HG03108 (cell line): ENCODE measurements at regions not wholly inside any gene's neighbourhood (a gene's known extent, or its start where the extent isn't known, plus 50 kb on each side); places are given as distances from the start of the nearest gene placed in this dataset.
"Not testable (repeated sequence)": the region's sequence is repeated elsewhere in the genome, so short reads cannot be mapped to it uniquely, and the experiment has no call there.

Experiments used
- ATAC-seq: cut with Tn5 transposase; IDR thresholded peaks from one replicate; pipeline ENCODE4 v1.9.1; 2021; ENCODE audit warnings: moderate library complexity; ENCODE audit not compliant: unreplicated experiment

- no peak for ATAC-seq
Measured at GRCh38 chr5:104128348-104128747, 565.8 kb upstream of the NUDT12 start.

GRCh38 chr5:104126980-104127379, 564.4 kb upstream of the NUDT12 start:
- no peak for ATAC-seq

DNA sequence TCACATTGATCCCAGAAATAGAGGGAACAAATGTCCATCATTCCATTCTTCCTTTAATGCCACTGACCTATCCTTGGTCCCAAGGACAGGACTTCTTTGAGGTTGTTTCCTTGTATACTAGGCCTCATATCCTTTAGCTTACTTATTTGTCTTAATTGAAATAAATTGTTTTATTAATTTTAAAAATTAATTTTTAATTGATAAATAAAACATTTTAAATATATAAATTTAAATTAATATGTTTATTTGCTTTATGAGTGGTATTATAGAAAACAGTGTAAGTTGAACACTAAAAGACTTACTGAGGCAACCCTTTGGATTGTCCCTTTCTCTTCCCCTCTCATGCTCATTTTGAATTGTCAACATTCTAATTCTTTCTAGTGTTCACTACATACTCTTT, 556.9 kb upstream of the NUDT12 start:
- no peak for ATAC-seq

DNA sequence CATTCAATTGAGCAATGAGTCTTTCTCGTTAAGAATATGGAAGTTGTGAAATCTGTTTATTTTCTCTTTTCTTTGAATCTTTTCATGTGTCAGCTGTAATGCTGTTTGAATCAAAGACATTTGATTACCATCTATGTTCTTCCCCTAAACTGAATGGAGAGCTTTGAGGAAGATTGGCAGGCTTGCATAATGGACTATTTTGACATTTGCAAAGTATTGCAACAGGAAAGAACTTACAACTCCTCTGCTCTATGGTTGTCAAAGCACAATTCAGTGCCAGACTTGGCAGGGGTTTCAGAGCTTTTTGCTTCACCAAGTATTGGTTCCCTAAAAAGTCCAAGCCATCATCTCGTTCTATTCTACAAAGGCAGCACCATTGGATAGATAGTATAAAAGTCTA, 549.0 kb upstream of the NUDT12 start:
- ATAC-seq: no peak

DNA sequence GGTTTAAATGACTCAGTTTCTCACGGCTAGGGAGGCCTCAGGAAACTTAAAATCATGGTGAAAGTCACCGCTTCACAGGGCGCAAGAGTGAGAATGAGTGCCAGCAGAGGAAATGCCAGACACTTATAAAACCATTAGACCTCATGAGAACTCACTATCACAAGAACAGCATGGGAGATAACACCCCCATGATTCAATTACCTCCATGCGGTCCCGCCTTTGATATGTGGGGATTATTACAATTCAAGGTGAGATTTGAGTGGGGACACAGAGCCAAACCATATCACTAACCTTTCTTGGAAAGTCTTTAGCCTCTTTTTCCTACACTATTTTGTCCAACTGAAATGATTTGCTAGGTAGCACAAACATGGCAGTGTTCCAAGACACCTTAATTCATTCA, 533.9 kb upstream of the NUDT12 start:
- ATAC-seq: no peak

DNA sequence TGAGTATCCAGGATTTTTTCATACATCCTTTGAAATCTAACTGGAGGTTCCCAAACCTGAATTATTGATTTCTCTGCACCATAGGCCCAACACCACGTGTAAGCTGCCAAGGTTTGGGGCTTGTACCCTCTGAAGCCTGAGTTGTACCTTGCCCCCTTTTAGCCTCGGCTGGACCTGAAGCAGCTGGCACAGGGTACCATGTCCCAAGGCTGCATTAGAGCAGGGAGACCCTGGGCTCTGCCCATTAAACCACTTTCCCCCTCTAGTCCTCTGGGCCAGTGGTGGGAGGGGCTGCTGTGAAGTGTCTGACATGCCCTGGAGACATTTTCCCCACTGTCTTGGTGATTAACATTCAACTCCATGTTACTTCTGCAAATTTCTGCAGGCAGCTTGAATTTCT, 532.9 kb upstream of the NUDT12 start:
- no peak for ATAC-seq

GRCh38 chr5:104088876-104089778, 526.5 kb upstream of the NUDT12 start:
- ATAC-seq: no peak

GRCh38 chr5:104084896-104085295, 522.3 kb upstream of the NUDT12 start:
- no peak for ATAC-seq

DNA sequence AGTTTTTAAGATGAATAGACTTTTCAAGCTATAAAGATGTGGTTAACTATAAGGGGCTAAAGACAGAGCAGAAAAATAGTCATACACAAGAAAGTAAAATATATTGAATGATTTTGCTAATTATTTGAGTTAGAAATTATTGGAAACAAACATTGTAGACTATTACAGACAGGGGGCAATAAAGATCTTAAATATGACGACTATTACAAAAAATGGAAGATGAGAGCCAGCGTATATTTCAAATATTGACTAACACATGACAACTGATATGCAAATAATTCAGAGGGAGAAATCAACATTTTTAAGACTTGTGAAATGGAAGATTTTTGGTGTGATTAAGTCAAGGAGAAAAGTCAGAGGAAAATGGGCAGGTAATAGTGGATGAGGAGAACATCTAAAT, 520.2 kb upstream of the NUDT12 start:
- ATAC-seq: no peak

DNA sequence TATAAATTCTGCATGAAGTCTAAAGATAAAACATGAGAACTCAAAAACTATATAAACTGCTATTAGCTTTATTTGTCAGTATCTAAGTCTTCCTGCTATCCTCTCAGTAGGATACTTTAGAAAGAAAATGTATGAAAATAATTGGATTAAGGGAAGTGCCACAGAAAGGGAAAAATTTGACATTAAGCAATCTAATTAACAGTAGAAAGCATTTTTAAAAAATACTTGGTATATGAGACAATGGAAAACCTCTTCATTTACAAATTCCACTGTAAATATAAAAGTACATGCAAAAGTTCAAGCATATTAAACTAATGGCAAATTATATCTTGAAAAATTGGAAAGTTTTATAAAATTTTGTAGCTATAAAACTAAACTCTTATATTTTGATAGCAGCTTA, 518.6 kb upstream of the NUDT12 start:
- no peak for ATAC-seq

DNA sequence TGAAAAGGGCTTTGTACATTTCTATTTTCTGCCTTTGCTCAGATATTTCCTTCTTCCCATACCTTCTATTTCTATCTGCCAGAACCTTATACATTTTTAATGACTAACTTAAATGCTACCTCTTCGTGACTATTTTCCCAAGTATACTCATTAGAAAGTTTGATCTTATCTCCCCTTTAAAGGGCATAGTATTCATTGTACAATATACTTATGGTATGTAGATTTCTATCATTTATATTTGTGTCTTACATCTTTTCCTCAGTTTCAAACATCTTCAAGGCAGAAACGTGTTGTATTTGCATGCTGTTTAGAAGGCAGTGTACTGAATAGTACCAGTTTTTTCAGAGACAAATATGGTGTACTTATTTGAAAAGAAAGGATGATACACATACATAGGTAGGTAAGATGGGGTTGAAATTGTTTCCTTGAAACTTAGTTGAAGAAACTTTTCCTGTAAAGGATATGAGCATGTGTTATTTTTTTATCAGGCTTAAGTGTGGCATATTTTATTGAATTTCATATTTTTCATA, 518.1 kb upstream of the NUDT12 start:
- no peak for ATAC-seq

DNA sequence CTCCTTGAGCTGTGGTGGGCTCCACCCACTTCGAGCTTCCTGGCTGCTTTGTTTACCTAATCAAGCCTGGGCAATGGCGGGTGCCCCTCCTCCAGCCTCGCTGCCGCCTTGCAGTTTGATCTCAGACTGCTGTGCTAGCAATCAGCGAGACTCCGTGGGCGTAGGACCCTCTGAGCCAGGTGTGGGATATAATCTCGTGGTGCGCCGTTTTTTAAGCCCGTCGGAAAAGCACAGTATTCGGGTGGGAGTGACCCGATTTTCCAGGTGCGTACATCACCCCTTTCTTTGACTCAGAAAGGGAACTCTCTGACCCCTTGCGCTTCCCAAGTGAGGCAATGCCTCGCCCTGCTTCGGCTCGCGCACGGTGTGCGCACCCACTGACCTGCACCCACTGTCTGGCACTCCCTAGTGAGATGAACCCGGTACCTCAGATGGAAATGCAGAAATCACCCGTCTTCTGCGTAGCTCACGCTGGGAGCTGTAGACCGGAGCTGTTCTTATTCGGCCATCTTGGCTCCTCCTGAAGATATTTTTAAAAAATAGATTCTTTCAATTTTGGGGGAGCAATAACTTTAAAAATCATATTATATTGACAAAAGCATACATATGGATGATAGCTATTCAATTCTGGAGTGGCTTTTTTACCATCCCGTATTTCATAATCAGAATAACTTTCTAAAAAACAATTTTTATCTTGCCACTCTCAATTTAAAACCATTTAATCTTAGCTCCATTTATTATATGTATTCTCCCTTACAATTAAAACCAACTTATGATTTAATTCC, 517.5 kb upstream of the NUDT12 start:
- not testable (repeated sequence) for ATAC-seq

DNA sequence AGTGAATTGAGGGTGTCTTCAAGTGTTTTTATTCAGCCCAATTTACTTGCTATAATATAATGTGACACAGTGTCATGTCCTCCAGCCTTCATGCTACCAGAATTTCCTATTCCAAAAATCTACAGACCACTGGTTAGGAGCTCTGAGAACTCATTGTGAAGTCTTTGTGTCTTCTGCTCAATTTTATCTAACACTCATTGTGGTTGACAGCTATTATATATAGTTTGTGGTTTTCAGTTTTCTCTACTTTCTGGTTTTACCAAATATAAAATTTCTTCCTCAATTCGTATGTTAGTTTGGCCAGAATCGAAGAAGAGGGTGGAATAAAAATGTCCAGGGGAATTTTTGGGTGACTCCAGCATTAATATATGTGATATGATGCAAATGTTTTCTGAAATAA, 509.3 kb upstream of the NUDT12 start:
- ATAC-seq: no peak

- ATAC-seq: no peak
Measured at GRCh38 chr5:104062621-104063377, 500.2 kb upstream of the NUDT12 start.

DNA sequence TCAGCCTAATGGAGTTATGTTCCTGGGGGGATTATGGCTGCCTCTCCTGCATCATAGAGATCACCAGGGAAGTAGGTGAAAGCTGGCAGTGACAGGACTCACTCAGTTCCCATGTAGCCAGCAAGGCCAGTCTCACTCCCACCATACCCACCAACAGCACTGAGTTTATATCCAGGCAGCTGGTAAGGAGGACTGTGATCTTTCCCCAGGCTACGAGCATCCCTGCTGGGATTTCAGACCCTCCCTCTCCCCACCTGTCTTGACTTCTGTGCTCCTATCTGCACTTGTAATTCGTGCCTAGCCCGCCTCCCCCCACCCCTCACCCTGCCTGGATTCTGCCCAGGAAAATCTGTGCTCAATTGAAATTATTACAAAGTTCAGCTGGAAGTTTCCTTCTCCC, 499.1 kb upstream of the NUDT12 start:
- no peak for ATAC-seq

DNA sequence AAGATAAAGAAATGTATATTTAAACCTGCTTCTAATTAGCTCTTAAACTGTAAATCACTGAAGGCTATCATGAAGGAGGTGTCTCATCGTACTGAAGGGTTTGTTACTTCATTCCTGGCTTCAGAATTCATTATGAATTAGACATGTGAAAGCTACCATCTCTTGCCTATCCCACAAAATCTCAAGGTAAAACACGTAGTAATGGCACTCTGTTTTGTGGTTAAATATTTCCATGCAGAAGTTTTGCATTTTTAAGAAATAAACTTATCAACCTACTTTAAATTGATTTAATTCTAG, 490.7 kb upstream of the NUDT12 start:
- ATAC-seq: no peak

- no peak for ATAC-seq
Measured at GRCh38 chr5:104052558-104053352, 490.2 kb upstream of the NUDT12 start.

DNA sequence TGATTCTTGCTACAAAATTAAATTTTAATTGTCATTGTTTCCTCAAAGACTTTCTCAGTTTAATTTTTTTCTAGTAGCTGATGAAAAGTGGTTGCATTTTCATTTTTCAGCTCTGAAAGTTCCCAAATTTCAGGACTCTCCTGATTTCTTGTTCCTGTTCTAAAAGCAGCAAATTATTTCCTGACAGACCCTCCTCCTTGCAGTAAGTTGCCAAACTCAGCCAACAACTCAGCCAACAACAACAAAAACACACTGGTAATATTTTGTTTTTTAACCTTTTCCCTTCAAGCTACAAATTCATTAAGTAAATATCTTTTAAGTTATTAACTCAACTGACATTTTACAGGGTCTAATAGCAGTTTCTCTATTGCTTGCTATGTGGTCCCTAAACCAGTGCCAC, 487.8 kb upstream of the NUDT12 start:
- no peak for ATAC-seq

- no peak for ATAC-seq
Measured at GRCh38 chr5:104049752-104050151, 487.2 kb upstream of the NUDT12 start.

GRCh38 chr5:104048231-104048630, 485.6 kb upstream of the NUDT12 start:
- ATAC-seq: no peak

DNA sequence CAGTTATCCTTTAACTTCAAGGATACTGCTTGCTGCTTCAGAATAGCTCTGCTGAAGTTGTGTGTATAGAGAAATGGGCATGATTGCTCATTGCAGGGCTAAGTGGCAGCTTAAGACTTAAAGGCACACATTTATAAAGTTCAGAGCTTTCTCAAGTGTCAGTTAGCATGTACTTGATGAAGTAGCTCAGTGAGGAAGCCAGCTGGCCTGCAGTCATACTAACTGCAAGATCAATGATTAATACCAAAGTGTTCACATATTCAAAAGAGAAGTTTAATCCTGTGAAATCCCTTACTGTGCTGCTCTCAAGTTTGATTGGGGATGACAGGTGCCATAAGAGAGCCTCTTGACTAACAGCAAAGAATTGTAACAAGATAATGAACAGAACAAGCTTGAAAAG, 483.4 kb upstream of the NUDT12 start:
- no peak for ATAC-seq
